ENCODE measurements at regions not wholly inside any gene's neighbourhood (a gene's known extent, or its start where the extent isn't known, plus 50 kb on each side); places are given as distances from the start of the nearest gene placed in this dataset.
"Not testable (repeated sequence)": the region's sequence is repeated elsewhere in the genome, so short reads cannot be mapped to it uniquely, and the experiment has no call there.

DNA sequence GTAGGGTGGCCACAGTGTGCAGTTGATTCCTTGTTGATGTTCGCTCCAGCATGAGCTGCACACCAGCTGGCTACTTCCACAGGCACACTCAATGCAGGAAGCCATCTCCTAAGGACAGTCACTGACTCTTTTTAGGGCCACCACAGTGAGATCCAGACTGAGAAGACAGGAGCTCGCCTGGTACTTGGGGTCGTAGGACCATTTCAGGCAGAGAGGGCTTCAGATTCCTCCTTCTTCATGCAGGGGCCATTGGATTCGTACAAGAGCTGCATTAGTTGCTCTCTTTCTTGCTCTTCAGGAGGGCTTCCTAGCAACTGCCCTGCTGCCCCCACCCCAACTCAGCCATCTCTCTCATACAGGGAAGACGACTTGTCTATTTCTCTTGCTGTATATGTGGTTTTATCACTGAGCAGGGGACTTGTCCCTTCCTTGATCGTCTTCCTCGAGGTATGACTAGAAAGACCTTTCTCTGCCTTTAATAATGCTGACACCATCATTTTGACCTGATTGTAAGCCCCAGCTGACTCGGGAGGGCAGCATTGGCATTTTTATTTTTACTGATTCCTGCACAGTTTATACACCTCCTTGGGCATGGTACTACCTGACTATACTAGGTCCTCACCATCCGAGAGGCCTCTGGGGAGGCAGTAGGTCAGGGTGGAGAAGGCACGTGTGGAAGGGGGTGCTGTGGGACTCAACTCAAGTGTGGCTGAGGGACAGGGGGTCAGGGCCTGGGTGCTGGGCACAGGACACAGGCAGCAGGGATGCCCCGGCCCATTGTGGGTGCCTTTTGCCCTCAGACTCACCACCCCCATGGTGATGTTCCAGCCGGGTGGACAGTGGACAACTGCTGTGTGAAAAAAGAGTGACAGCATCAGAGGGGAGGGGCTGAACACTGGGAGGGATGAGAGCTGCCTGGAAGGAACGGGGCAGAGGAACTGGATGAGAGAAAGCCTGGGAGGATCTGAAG lies 136.7 kb upstream of the ZNF746 start:
- DNase-seq (ENCODE audit: low spot score), result no peak

GRCh38 chr7:149628361-149629149 lies 130.9 kb upstream of the ZNF746 start:
- DNase-seq (ENCODE audit: low spot score), result not testable (repeated sequence)

GRCh38 chr7:149627911-149628310 lies 130.3 kb upstream of the ZNF746 start:
- DNase-seq (ENCODE audit: low spot score), result no peak

GRCh38 chr7:149626972-149627371 lies 129.4 kb upstream of the ZNF746 start:
- no peak for DNase-seq (ENCODE audit: low spot score)

DNA sequence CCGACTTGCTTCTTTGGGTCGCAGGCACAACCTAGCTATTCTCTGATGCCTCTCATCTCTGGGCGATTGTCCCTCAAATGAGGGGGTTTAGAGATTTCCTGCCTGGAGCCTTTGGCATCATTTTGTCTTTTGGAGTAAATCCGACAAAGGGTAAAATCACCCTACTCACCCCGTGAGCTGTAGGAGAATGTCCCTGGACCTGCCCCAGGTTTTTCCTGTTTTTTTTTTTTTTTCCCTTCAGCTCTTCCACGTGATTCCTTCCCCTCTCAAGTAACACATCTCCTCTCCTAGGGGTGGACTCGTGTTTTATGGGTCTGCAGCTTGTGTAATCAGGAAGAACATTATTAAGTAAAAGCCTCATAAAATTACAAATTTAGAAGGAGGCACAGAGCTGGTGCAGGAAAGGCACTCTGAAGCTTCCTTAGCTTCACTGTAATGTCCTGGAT lies 128.4 kb upstream of the ZNF746 start:
- no peak for DNase-seq (ENCODE audit: low spot score)

GRCh38 chr7:149625340-149625946 lies 127.8 kb upstream of the ZNF746 start:
- DNase-seq (ENCODE audit: low spot score), result peak; percentile 57

DNA sequence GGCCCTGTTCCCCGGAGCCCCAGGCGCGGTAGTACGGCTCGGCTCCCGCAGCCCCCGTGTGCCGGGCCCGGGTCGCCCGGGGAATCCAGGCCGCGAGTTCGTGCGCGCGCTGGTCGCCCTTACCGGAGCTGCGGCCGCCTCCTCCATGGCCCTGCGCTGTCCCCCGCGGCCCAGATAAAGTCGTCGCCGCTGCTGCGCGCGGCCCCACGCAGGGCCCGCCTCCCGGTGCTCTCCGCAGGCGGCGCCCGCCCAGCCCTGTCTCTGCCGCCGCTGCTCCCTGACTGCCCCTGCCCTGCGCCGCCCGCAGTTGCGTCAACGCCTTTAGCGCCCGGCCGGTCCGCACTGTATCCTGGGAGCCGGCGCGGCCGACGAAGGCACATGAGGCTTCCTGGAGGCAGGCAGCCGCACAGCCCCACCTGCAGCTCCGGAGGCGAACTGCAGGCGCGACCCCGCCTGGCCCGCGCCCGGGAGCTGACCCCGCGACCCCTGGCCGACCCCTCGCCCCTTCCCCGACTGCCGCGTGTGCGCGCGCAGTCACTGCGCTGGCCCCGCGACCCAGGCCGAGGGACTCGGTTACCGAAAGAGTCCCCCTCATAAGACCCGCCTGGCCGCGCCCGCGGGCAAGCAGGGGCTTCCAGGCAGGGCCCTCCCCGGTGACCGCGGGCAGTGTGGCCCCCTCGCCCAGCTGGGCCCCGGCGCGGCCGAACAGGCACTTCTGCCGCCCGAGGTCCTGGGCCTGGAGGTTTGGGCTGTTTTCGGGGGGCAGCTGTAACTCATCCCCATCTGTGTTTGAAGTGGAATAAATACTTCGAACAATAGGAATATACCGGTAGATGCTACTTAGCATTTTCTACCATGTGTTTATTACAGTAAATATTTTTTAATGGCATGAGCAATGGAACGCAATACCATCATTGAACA lies 127.1 kb upstream of the ZNF746 start:
- peak; percentile 95 for DNase-seq (ENCODE audit: low spot score)

- peak; percentile 25 for DNase-seq (ENCODE audit: low spot score)
Measured at GRCh38 chr7:149624006-149624405, 126.4 kb upstream of the ZNF746 start.

- not testable (repeated sequence) for DNase-seq (ENCODE audit: low spot score)
Measured at GRCh38 chr7:149623262-149623997, 125.8 kb upstream of the ZNF746 start.

DNA sequence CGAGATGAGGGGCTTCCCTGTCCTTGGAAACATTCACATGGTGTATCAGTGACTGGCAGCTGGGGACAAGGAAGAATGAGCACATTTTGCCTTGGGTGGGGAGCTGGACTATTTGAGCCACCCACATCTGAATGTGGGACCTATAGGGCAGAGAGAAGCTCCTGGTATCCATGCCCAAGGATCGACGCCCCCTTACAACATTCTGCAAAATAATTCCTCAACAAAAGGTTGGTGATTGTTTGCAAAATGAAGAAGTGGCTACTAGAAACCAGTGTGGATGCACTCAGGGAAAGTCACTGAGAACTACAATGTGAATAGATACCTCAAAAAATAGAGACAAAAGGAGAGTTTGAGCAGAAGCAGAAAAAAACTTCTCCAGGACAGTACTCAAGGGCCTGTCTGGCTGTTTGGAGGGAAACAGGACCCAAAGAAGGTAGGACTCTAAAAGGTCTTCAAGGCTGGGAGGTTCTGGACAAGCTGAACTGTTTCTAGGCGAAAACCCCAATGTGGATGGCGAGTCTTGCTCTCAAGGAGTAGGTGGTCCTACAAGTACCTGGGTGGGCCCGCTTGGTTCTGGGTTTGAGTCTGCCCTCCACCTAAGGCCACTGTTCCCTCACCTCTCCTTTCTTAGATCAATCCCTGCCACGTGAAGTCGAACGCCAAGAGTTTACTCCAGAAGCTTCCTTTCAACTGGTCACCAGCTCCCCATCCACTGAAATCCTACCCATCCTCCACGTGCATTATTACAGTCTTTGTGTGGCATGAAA lies 125.0 kb upstream of the ZNF746 start:
- no peak for DNase-seq (ENCODE audit: low spot score)

DNA sequence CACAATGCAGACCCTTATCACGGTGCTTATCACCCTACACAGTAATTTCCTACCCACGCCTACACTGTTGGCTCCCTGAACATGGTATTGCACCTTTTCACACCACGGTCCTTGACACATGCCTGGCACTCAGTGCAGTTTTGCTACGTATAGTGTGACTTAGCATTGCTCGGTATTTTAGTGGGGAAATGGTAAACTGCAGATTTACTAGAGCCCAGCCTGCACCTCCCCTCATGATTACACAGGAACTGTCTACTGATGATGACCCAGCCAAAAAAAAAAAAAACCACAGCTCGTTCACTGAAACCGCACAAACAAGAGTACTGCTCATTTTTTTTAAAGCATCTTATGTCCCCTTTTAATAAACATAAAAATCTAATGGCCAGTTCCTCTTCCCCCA lies 124.2 kb upstream of the ZNF746 start:
- DNase-seq (ENCODE audit: low spot score), result peak; percentile 71

DNA sequence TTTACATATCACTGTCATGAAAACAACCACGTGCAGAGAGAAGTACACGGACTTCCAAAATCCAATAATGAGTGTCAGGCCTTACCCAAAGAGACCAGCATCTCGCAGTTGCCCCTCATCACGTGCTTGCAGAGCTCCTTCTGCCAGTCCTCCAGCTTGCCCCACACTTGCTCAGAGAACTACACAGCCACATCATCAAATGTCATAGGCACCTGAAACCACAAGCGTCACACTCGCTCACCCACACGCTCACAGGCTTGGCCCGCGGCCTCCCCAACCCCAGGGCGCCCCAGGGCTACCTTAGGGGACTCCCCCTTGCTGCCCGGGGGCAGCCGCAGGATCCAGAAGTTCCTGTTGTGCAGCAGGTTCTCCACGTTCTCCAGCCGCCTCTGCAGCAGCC lies 123.4 kb upstream of the ZNF746 start:
- peak; percentile 83 for DNase-seq (ENCODE audit: low spot score)

- DNase-seq (ENCODE audit: low spot score), result no peak
Measured at GRCh38 chr7:149616898-149617297, 119.3 kb upstream of the ZNF746 start.

- DNase-seq (ENCODE audit: low spot score), result no peak
Measured at GRCh38 chr7:149615690-149616270, 118.2 kb upstream of the ZNF746 start.

DNA sequence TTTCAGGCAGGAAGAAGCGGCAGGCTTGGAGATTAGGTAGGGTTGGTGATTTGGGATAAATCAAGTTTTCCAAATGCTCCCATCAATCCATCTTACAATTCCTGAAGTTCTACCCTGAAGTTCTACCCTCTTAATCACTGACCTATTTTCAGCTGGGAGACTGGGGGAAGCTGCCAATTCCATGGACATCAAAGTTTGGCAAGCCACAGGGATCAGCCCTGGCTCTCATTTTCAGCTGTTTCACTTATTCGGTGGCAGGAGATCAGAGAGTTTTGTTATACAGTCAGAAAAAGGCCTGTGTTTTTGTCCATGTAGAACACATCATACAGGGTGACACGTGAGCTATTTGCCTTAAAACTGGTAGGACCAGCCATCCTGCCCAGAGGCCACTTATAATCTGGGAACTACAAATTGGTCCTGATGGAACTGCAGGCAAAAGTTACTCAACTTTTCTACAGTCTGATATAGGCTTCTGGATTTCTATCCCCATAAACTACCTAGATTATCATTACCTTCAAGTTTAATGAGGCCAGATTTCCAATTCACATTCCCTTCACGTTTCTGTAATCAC lies 112.9 kb upstream of the ZNF746 start:
- DNase-seq (ENCODE audit: low spot score), result no peak

DNA sequence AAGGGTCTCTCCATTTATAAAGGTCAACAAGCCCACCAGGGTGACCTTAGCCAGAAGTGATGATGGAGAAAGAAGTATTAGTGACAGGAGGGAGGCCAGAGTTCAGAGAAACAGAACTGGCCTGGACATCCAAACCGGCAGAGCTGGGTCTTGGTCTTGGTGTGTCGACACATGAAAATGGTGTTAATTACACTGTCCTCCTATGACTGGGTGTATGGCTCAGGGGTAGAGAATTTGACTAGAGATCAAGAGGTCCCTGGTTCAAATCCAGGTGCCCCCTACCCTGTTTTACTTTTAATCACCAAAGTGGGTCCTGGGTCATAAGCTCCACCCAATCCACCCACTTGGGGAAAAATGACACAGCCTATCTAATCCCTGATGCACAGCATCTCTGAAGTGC lies 110.6 kb upstream of the ZNF746 start:
- DNase-seq (ENCODE audit: low spot score), result no peak

GRCh38 chr7:149607683-149608082 lies 110.1 kb upstream of the ZNF746 start:
- DNase-seq (ENCODE audit: low spot score), result no peak

DNA sequence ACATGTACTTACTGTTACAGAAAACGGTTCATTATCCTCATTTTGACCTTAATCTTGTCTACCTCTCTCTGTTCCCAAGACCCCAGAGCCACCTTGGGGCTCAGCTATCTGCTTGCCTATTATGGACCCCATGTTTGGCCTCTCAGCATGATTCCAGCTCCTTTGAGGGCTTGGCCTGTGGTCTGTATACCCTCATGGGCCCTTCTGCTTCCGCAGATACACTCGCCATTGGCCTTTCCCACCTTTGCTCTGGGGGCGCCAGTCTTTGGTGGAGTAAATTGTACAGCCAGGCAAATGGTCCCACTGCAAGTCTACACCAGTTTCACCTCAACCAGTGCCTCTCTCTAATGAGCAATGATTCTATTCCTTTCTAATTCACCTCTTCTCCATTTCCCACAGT lies 109.2 kb upstream of the ZNF746 start:
- no peak for DNase-seq (ENCODE audit: low spot score)

- no peak for DNase-seq (ENCODE audit: low spot score)
Measured at GRCh38 chr7:149605696-149606095, 108.1 kb upstream of the ZNF746 start.

Data from activated CD4-positive, alpha-beta T cell treated with anti-CD3 and anti-CD28 coated beads, Interleukin-2, Interleukin-4, amounts not matched to agents 100 ng/mL and 50 ng/mL, durations not matched to agents 16 hours and 8 hours (primary cell).